KG1 (cell line): ENCODE measurements at regions not wholly inside any gene's neighbourhood (a gene's known extent, or its start where the extent isn't known, plus 50 kb on each side); places are given as distances from the start of the nearest gene placed in this dataset.
"Not testable (repeated sequence)": the region's sequence is repeated elsewhere in the genome, so short reads cannot be mapped to it uniquely, and the experiment has no call there.

Experiments
- DNase-seq: peaks from one replicate; lab custom pipeline; 2025; lab: John Stamatoyannopoulos, UW

DNA sequence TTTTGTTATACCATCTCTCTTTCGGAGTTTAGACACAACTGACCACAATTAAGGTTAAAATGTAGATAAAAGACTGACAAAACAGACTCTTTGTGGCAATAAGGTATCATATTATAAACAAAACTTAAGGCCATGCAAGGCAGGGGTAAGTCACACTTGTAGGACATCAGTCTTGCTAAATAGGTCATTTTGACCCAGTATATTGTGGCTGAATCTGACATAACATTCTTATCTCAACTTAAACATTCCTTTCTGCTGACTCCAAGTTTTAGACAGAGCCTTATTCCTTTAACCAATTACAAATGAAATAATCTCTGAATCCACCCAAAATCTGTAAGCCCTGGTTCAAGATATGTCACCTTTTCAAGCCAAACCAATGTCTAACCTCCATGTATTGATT, 733.4 kb upstream of the B3GALT2 start:
- no peak for DNase-seq

DNA sequence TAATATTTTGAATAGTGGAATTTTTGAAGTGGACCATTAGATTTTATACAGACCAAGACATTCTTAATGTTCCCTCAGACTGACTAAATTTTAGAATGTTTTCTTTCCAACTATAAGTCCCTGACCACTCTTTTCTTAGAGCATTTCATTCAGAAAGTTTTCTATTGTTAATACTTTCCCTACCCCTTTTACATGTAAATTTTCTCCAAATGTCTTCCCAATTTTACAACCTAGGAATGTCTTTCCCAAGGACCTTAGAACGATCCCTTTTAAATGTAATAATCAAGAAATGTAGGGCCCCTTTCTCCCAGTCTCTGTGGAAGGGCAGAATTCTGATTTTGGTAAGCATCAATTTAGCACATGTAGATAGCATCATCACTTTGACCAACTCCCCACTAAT, 730.0 kb upstream of the B3GALT2 start:
- DNase-seq = no peak

DNA sequence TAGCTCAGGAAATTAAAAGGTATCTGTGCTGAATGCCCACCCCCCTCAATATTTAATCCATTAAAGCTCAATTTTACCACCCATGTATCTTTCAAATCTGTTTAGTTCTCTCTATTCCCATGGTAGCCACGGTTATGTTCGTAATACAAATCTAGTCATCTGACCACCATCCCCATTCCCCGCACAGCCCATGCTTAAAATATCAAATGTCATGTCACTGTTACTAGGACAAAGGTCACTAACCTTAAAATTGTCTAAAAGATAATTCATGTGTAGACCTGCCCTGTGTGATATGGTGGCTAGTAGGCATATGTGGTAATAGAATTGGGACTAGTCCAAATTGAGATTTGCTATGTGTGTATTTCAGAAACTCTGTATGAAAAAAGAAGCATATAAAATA, 728.5 kb upstream of the B3GALT2 start:
- DNase-seq = no peak

DNA sequence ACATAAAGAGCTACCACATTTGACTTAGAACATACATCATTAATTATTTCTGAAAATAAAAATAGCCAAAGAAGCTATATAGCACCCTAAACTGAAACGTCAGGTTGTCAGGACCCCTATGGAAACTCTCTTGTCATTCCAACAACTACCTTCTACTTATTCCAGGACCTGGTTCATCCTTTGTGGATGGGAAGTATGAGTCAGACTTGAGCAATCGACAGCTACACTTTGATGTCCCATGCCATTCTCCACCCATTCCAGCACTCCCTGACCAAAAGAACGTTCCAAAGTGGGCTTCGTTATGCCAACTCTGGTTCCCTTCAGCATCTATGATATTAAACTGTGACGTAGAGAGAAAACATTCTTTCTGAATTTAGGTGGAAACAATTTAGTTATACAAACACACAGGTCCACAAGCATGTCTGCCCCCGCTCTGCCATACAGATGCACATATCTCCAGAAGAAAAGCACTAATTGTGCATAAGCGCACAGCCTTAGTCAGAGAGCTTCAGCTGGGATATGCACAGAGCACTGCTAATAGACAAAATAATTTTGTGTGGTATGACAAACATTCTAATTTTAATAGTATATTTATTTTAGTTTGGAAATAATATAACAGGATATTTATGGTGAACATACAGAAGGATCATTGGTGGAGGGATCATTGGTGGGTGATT, 723.1 kb upstream of the B3GALT2 start:
- no peak for DNase-seq

DNA sequence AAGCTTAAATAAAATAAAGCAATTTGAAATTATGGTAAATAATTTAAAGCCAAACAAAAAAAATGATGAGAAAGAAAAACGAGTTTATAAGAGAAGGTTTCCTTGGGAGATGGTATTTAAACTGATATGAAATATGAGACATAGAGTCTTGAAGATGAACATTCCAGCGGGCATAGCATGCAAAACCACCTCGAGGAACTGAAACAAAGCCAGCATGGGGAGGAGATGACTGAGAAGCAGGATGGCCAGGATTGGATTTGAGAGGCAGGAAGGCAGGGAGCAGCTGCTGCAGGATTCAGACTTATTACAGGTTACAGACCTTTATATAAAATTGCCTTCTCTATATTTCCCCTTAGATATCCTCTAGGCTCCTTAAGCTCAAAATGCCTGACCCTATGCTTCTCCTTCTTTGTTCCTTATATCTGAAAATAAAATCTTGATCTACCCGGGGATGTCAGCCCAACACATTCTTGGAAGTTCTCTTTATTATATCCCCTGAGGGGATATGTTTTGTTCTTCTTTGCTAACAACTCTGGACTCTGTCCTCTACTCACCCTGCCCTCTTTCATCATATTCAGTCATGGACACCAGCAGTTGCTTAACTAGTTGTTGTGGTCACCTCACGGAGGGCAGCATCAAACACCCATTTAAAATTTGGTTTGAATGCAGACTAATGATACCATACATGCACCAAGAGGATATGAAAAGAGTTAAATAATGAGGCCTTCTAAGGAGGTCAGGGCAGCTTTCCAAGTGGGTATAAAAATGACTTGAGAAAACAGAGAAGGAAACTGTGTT, 719.1 kb upstream of the B3GALT2 start:
- no peak for DNase-seq

DNA sequence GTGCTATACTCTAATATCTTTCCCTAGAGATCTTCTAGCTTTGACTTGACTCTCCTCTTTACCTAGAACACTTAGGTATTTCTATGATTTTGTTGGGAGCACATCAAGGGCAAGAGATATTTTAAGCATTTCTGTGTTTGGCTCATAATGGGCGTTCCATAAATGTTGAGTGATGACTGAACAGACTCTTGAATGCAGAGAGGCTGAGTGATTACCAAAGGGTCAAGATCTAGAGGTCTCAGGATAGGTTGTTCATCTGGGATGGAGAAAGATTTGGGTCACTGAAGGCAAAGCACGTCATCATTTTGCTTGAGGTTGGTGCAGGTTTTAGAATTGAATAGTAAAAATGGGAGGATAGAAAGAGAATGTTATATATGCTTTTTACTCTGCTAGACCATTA, 705.4 kb upstream of the B3GALT2 start:
- no peak for DNase-seq

DNA sequence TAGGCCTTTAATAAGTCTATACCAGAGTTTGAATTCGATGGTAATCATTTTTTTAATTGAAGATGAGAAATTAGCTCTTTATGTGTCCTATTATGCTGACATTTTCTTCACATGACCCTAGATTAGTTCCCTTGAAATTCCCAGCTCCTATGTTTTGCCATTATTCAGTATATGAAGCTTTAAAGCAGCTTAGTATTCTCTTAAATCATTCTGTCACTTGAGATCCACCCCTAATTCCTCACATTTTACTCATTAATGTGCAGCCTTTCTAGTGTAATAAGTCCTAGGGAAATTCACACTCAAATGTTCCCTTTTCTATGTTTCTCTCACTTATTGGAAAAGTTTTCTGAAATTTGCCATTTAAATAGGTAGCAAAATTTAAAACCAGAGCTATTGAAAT, 704.5 kb upstream of the B3GALT2 start:
- DNase-seq = no peak

DNA sequence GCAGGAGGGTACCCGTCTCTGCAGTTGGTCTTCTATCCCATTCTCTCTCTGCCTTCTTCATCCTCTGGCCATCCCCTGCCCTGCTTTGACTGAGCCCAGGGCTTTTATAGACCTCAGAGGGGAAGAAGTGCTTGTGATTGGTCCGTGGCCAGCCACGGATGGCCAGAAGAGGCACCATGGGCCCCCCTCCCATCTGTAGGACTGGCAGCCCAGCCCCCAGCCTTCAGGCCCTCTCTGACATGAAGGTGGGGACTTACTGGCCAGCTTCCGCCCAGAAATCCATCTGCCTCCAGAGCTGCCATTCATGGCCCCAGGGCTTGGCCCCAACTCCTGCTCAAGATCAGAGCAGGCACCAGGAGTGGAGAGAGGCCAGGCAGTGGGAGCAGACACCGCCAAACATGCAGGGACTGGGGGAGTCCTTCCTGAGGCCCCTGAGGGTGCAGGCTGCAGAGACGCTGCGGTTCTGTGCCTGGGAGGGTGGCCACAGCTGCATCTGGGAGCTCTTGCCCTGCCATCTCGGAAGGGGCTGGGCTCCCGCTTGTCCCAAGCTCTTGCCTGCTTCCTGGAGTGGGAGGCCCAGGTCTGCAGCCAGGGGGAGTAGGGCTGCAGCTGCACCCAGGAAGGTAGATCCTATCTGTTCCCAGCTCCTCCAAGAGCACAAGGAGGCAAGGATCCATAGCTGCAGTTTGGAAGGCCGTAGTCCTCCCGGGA, 698.6 kb upstream of the B3GALT2 start:
- no peak for DNase-seq

DNA sequence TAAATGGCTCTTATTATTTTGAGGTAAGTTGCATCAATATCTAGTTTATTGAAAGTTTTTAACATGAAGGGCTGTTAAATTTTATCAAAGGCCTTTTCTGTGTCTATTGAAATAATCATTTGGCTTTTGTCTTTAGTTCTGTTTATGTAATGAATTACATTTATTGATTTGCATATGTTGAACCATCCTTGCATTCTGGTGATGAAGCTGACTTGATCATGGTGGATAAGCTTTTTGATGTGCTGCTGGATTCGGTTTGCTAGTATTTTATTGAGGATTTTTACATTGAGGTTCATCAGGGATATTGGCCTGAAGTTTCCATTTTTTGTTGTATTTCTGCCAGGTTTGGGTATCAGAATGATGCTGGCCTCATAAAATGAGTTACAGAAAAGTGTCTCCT, 691.5 kb upstream of the B3GALT2 start:
- DNase-seq = not testable (repeated sequence)

DNA sequence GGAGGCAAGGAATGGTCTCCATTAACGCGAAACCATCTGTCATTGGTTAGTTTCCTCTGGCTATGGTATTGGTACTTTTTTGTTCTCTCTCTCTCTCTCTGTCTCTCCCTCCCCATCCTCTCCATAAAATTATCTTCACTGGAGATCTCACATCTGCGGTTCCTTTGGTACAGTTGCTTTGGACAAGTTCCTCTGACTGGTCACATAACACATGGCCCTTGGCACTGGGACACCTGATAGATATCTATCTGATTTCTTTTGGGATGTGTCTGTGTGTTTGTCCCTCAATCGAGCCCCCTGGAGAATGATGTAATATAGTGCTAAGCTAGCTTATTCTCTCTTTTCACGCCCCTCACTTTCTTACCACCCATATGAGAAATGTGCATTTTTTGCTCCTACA, 682.0 kb upstream of the B3GALT2 start:
- no peak for DNase-seq

DNA sequence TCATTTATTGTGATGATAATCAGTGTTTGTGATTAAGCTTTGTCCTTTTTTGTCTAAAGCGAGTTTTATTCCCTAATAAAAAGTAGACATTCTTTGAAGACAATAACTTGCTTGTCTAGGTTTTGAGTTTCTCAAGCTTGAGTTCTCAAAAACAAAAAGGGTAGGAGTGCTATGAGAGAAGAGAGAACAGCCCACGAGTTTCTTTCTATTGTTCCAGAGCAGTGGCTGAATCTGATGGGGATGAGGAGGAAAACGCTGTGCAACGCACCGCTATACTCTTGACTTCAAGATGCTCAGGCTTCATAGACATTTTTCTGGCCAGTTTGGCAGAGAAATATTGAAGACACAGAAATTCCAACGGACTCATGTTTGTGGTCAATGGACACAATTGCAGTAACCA, 669.8 kb upstream of the B3GALT2 start:
- no peak for DNase-seq

DNA sequence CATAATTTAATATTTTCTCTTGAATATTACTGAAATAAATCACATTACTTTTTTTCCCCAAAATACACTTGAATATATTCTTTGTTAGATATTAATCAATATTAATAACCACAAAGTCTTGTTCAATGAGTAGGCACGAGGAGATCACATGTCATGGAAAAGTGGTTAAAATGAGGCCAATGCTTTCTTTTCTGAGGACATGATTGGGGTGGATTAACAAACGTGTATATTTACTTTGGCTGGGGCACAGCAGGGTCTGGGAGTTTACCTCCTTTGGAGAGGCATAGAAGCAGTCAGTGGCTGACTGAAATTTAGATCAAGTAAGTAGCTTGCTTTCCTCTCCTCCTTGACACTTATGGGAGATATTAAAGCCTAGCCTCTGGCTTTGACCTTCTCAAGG, 664.3 kb upstream of the B3GALT2 start:
- no peak for DNase-seq

DNA sequence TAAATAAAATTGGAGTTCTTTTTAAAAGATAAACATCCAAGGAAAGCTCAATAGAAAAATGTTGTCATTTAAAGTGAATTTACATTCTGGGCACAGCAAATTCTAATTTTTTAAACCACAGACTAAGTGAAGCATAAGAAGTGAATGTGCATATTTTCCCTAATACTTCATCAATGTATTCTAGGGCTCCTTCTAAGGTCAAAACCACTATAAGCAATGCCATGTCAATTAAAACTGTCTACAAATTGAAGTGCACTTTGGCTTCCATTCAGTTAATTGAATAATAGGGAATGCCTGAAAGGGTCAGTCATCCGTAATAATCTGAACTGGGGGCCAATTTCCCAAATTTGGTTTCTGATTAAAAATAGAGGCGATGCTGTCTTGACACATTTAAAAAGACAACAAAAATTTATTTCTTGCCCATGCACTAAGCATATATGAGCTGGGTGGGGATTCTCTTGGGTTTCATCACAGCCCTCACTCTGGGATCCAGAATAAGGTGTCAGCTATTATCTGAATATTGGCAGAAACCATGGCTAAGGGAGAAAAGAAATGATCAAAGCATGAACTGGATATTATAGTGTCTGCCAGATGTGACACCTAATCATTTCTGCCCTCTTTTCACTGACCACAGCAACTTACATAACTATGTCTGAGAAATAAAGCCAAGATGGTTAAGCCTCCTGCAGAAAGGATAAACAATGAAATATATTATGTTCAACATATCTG, 660.6 kb upstream of the B3GALT2 start:
- DNase-seq = no peak

DNA sequence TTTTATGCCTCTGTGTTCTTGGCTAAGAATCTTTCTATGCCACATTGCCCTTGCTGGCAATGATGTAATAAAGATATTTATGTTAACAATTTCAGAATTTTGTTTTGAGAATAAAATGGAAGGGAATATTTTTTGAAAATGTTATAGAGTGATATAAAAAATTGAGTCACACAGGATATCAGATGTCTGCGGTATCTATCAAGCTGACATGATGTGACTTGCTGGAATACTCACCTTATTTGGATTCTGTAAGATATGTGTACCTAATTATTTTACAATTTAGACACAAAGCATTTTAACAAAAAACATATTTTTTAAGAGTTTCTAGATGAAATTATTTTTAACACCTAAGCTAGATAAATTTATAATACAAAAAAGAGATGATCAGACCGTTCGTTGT, 660.0 kb upstream of the B3GALT2 start:
- no peak for DNase-seq

DNA sequence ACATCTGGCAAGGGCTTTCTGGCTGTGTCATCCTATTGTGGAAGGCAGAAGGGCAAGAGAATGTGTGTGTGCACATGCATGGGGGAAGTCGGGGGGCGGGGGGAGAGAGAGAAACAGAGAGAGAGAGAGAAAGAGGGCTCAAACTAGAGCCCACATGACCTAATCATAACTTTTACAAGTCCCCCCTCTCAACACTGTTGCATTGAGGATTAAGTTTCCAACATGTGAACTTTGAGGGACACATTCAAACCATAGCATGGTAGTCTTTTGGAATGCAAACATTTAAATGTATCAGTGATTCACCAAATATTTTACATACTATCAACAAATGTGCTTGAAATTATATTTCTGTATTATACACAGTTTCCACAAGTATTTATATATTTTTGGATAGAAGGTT, 655.4 kb upstream of the B3GALT2 start:
- no peak for DNase-seq

DNA sequence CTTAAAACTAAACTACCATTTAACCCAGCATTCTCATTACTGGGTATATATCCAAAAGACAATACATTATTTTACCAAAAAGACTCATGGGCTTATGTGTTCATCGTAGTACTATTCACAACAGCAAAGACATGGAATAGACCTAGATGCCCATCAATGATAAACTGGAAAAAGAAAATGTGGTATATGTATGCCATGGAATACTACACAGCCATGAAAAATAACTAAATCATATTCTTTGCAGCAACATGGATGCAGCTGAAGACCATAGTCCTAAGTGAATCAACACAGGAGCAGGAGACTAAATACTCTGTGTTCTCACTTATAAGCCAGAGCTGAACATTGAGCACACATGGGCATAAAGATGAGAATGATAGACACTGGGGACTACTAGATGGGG, 645.1 kb upstream of the B3GALT2 start:
- no peak for DNase-seq

DNA sequence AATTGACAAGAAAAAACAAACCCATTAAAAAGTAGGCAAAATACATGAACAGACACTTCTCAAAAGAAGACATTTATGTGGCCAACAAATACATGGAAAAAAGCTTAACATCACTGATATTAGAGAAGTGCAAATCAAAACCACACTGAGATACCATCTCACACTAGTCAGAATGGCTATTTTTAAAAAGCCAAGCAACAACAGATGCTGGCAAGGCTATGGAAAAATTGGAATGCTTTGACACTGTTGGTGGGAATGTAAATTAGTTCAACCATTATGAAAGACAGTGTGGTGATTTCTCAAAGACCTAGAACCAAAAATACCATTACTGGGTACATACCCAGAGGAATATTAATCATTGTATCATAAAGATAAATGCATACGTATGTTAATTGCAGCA, 641.1 kb upstream of the B3GALT2 start:
- DNase-seq = no peak

DNA sequence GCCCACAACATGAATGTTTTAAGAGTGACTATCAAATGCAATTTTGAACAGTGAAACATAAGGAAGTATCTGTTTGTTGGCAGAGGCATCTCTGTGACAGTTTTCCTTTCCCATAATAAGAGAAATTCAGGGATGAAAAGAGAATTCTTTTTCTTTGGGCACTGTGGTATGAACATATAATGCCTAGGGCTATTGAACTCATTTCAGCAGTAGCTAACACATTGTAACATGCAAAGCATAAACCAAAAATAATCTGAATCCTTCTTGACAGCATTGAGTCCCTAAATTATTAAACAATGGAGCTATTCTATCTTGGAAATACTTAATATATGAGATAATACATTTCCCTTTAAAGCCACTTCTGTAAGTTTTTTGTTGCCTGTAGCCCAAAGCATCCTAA, 633.0 kb upstream of the B3GALT2 start:
- DNase-seq = no peak

DNA sequence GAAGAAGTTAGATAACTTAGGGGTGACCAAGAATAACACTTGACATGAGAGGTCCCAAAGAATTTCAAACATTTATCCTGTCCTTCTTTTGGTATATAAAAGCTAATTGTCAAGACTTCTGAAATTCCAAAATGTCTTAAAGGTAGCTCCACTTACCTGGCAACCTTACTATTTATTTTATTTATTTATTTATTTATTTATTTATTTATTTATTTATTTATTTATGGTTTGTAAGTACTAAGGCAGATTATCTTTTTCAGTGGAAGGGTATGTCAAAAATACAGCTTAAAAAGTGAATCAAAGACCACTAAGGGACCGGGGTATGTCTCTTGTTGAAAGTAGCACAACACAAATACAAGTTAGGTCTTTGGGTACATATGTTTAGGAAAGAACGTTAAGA, 620.8 kb upstream of the B3GALT2 start:
- no peak for DNase-seq

DNA sequence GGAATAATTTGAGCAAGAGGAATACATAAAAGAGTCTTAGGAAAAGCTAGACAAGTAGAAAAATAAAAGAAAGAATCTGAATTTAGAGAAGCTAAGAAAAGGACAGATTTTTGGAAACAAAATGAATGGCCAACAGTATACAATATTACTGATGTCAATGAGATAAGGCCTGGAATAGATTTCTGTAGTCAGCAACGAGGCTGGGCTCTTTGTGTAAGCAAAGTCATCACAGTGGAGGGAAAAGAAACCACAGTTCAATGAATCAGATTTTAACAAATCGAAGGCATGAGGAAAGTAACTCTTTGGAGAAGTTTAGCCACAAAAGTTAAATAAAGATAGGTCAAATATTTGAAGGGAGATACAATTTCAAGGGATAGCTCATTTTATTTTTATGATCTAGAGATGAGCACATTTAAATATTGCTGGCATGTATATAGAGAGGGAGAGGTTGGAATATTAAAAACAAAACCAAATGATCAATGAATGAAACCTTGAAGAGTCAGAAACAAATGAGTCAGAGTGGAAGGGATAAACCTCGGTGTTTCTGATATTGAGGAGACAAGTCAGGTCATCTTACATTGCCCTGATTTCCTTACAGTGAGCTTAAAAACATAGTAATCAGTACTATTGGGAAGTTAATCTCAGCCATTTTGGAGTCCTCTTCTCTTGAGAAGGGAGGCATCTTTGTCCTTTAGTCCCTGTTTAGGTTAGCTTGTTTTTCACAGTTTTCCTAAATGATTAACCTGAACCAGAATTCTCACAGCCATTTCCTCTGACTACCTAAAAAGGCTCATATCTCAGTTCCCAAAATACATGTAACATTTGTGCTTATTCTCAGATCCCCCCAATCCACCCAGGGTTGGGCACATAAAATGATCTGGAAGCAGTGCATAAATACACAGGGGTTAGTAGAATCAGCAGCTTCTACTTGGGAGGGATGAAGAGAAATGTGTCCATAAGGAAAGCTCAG, 620.0 kb upstream of the B3GALT2 start:
- DNase-seq = no peak

DNA sequence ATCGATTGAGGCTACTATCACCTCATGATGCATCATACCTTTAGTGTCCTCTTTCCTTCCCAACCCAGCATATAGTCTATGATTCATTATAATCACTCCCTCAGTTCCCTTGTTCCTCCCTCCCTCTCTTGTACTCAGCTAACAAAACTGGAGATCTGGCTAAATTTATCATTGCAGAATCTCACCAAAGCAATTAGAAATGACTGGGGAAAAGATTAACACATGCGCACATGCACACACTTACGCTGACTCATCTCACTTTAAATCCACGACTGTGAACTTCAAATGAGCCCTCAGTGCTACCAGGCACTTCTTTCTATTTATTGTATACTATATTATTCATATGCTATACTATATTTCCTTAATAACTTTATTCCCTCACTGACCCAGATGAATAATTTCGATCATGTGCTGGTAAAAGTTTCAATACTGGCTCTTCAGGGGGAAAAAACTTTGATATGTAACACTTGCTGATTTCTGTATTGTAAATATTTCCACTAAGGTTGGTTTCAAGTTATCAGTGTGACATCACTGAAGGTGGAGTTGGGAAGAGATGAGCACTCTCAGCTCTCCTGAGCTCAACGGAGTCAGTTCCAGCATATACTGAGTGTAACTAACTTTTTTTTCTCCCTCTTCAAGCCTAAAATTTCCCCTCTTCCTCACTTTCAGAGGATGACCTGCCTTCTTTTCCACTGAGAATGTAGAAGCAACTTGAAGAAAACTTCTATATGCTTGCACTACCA, 613.7 kb upstream of the B3GALT2 start:
- no peak for DNase-seq
